GM21825 (cell line): ENCODE measurements at regions not wholly inside any gene's neighbourhood (a gene's known extent, or its start where the extent isn't known, plus 50 kb on each side); places are given as distances from the start of the nearest gene placed in this dataset.

ENCODE experiments used
- ATAC-seq: cut with Tn5 transposase; IDR thresholded peaks from one replicate; pipeline ENCODE4 v1.9.1; 2021; ENCODE audit warnings: mild to moderate bottlenecking, moderate library complexity; ENCODE audit not compliant: unreplicated experiment

DNA sequence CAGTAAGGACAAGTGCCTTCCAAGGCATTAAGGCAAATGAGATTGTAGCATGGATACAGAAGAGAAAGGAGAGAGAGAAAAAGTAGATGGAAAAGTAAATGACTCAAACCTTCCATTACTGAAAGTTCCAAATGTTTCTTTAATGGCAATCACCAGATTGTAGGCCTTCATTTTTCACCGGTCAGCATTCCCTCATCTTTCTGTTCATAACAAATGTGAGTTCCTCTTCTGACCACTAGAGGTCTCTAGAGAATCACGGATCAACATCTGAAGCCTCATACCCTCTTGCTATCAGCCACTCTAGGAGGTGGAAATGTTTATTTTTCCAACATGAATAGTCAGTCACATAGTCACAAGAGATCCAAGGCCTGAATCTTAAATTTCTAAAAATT lies 73.6 kb upstream of the RPS23 start:
- peak; percentile 77 for ATAC-seq

DNA sequence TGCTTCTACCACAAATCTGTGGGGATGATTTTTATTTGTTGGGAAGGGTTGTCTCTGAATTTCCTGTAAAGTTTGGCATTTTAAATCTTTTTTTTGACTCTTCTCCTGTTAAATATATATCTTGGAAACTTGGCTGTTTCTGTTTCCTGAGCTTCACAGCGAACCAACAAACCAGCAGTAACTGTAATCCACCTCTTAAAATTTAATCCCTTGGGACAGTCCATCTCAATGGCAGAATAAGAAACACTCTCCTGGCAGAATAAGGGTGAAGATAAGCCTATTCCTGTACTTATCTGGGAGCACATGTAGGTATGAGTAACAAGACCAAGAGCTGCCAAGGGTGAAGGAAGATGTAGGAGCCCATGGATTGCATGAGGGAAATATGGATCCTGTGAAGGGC lies 73.1 kb upstream of the RPS23 start:
- no peak for ATAC-seq

DNA sequence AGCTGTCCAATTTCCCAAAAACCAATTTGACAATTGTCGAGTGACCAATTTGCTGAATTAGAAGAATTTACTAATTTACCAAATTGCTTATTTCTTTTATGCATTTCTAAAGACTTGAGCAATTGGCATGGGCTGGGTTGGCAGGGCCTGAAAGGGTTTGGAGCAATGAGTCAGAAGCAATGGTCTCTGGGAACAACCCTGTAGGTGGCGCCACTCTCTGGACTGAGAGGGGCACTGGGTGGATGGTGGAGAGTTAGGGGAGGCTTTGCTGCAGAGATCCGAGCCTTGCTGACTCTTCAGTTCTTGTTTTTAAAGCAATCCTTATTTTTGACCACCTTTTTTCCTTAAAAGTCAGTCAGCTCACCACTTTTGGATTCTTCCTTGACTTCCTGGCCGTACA lies 71.5 kb upstream of the RPS23 start:
- no peak for ATAC-seq

DNA sequence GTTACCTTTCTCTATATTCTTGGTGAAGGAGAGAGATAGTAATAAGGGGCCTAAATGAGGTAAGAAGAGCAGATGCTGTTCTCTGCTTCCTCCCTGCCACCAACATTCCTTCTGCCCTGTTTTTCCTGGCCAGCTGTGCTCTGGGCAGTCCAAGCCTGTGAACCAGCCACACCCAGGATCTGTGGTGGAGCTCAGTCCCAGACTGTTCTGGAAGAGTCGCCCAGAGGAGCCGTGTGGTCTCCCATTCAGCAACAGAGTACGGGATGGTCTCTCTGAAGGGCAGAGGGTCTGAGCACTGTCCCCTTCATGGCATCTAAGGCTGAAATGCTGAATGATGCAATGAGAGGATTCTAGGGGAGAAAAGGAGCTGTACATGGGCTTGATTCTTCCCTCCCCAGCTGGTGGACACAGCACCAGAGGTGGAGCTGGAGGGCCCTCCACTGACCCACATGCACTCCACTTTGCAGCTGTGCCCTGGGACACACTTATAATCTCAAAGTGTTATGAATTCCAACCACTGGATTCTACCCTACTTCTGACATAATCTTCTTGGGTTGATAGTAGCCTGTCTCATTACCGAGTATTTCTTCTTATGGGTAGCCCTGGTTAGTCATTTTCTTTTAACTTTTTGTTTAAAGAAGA lies 70.8 kb upstream of the RPS23 start:
- no peak for ATAC-seq

DNA sequence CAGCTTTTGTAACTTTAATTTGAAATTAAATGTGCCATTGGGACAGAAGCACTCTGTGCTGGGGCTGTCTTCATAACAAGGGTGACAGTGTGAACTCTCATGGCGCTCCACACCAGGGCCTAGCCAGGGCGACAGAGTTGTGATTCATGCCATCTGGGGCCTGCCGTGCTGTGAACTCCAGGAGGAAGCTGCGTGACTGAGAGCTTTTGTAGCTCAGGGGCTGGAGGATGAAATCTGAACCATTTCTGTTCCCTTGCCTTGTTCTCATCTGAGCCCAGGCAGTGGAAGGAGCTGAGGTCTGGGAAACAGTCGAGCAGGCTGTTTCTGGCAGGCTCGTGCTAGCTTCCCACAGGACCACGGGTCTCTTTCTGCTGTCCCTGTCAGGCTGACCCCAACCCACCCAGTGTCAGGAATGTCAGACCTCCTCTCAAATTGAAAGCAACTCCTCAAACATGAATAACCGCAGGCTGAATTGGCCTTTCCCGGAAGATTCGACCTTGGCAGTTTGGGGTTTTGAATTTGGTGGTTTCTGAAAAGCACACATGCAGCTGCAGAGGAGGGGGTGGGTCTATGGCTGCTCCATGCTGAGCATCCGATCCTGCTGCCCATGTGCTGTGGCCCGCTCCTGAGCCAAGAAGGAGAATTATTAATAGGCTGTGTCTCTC lies 69.2 kb upstream of the RPS23 start:
- ATAC-seq, result no peak

DNA sequence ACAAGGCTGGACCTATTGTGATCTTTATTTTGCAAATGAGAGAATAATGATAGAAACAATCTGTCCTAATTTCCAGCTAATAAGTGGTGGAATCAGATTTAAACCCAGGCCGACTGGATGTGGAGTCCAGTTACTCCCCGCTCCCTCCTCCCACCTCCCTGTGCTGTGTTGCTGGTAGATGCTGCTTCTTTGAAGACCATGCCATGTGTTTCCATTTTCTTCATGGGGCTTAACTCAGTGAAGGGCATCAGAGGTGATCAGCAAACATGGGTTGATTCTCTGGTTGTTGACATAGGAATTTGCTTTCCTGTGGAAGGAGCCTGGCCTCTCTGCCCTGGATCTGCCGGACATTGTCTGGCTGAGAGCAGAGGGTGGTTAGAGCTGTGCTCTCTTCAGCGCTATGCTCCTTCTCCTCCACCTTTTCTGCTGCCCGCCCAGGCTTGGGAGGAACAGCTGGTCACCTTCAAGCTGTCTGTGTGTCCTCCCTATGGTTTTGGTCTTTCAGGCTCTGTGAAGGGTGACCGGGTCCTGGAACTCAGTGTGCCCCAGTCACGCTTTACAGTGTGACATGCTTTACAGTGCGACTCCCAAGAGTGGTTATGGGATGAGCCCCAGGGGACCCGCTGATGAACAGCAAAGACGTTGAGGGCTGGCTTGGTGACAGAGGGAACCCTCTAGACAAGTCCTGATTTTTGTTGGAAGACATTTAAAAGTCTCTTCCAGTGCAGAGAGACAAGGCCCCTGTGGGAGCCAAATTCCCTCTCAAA lies 68.4 kb upstream of the RPS23 start:
- ATAC-seq, result no peak

DNA sequence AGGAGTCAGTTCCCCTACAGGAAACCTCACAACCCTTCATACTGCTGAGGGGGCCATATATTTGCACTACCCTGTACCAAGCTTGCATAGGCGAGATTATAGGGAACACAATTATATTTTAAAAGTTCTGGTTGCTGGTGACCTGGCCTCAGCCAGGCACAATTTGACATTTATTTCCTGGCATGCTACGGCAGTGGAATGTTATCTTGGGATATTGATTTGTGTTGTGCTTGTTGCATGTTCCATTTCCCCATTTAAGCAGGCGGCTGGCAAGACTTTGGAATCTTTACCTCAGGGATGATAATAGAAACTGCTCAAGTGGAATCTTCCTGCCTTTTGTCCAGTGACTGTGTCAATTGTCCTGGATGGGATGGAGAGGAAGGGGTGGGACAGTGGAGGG lies 67.0 kb upstream of the RPS23 start:
- ATAC-seq, result no peak

DNA sequence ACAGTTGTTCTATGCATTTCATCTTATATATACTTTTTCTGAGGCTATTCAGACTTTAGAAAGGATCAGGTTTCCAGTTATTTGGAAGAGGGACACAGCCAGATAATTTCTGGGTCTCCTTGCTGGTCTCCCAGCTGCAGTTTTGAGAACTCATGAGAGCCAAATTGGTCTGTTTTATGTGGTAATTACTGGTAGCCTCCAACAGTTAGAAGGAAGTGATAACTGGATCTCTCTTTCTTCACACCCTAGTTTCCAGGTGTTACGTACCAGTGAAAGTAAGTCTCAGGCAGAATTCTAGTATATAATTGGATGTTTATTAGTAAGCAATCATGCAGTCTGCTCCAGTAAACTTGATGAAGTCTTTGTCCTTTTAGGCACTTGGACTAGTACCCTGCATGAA lies 63.2 kb upstream of the RPS23 start:
- ATAC-seq, result no peak

DNA sequence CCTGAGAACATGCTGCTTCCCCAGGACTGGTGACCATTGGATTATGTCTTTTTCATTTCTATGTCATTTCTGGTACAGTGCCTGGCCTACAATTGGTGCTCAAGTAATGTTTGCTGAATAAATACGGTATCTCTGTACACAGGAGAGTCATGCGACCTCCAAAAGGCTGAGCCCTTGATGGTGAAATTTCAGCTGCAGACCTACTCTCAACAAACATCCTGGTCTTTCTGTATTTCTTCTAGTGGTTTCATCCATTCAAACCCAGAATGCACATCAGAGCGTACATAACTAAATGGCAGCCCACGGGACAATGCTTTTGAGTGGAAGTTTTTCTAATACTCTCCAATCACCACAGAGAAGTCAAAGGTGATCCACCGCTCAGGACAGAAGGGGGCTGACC lies 62.6 kb upstream of the RPS23 start:
- ATAC-seq, result no peak

DNA sequence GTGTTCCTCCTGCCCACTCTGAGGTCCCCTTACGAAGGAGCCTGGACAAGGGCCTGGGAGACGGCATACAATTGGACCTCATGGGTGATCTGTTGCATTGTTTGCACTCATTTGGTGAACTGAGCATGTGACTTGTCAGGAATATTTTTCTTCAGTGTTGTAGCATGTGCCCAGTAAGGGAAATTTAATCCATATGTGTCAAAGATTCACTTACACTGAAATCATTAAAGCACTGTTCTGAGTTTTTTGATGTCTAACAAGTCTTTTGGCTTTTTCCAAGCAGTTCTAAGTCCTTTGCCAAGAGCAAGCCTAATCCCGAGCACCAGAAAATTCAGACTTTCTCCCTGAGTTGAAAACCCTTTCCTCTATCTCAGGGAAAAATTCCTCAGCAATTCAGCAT lies 61.6 kb upstream of the RPS23 start:
- no peak for ATAC-seq

DNA sequence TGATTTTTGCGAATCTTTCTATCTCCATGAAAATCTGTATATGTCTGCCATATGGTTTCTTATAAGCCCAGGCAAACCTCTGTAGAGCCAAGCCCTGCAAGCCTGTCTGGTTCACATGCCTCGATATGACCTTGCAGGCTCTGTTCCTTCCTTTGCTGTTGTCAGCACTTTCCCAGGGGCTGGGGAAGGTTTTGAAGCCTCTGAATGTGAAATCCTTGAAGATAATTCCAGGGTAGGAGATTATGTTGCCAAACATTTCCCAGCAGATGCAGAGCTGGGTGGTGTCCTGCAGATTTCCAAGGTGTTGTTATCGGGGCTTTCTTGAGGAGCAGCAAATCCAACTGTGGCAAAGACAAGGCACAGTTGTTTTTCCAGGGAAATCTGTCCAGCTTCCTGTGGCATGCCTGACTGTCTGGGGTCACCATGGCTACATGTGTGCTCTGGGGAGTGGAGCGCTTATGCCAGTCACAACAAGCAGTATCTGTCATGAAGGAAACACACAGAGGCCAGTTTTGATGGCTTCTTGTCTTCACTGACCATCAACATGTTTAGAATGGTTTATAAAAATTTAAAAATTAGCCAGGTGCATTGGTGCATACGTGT lies 60.7 kb upstream of the RPS23 start:
- no peak for ATAC-seq

DNA sequence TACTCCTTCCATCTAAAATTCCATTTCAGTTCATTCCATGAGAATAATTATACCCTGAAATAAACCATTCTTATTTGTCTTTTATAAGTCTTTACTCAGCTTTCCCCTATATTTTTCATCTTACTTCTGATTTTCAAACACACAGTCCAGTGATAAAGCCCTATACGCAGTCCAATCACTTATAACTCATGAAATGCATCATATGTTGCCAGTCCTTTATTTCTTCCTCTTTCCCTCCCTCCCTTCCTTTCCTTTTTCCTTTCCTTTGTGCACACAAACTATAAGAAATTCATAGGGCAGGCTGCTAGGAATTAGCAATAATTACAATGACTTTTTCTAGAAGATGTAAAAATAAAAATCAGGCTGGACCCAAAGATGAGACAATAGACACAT lies 58.8 kb upstream of the RPS23 start:
- no peak for ATAC-seq

DNA sequence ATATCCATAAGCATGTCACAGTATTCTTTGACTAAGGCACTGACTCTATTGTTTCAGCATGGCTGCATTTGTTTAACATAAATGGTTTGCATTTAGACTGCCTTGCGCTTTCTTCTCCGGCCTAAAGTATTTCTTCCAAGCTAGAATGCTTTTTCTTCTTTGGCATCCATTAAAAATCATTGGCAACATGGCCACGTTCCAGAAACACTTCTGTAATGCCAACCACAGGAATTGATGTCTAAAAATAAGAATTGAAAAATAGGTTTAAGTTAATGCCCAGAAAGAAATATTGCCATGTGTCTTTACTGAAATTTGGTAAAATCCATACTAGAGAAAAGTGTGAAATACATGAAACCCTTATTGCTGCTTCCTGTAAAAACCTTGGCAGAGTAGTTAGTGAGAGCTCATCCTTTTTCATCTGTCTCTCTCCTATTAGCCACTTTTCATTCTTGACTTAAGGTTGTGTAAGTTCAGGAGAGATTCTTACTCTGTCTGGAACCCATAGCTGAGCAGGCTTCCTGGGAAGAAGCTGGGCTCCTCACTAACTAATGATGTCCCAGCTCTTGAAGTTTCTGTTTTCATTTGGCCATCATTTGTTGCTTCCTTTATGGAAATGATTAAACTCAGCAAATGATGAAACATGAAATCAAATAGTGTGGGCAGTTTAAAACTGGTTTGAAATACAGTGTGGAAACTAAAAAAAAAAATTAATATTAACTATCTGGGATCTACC lies 58.2 kb upstream of the RPS23 start:
- no peak for ATAC-seq

DNA sequence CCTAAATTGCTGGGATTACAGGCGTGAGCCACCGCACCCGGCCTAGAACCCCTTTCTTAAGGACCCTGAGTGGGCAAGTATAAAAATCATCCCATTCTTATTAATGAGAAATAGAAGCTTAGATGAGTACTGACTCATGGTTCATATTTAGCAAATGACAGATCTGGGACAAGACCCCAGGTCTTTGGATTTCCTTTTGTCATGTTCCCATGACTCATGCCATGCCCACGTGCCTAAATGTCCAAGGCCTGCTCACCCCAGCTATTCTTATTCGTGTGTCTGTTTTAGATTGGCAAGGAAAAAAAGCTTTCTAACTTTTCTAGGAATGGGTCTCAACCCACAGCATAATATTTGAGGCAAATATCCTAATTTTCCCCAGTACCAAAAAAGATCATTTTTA lies 57.7 kb upstream of the RPS23 start:
- no peak for ATAC-seq

DNA sequence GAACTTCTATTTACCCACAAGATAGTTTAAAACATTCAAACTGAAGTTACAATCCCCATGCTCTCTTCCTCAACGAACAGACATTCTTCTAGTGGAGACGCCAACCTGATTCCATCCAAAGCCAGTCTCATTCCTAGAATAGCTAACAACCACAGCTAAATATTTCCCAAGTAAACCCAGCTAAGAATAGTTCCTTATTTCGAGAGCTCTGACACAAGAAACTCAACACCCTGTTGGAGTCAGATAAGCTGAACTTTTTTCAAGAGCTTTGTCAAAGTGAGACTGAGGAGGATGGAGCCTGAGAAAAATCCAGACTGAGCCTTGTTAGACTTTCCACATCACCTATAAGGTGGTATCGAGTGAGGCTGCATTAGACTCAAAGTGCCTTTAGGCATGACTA lies 56.7 kb upstream of the RPS23 start:
- ATAC-seq, result no peak

DNA sequence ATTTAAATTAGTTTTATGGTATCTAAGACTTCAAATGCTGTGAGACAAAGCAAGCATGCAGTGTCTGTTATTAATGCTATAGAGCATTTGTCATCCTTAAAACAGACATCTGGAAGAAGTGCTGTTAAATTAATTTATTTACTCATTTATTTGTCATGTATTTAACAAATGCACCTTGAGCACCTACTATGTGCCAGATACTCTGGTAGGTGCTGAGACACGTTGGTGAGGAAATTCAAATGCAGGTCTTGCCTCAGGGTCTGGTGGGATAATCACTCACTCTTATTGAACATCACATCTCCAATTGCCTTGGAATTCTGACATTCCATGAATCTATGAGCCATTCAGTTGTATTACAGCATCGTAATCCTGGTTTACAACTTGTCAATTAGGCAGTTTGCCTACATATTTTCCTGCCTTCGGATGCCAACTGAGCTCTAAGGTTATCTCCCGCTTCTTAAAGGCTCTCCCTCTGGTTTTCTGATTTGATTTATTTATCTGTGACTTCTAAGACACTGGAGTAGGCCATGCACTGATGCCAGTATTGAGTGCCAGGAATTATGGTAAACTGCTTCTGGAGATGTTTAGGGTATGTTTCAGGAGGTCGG lies 56.0 kb upstream of the RPS23 start:
- no peak for ATAC-seq

DNA sequence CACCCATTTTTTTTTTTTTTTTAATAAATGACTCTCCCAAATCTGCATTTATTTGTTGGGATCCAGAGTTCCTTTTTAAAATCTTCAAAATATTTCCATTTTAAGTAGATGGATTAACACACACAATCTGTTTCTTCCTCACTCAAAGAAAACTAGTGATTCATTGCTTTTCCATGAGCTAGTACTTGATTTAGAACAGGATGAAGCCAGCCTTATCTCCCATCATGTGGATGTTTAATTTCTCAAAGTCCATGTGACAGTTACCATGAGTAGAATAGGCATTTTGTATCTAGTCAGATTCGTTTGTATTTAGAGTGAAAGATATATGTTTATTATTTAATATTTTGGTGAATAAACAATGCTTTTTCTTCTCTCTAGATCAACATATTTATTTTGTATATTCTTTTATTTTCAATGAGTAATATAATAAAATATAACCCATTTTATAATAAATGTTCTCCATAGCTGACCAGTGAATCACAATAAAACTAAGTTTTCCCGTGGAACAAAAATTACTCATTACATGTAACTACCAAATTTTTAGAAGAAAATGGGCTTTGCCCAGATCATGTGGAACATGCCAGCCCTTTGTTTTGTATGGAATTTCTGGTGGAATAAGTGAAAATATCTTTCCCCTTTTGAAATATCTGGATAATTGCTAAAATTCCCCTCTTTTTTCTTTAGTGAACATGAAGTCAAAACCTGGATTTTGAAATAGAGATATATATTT lies 54.9 kb upstream of the RPS23 start:
- ATAC-seq, result no peak

DNA sequence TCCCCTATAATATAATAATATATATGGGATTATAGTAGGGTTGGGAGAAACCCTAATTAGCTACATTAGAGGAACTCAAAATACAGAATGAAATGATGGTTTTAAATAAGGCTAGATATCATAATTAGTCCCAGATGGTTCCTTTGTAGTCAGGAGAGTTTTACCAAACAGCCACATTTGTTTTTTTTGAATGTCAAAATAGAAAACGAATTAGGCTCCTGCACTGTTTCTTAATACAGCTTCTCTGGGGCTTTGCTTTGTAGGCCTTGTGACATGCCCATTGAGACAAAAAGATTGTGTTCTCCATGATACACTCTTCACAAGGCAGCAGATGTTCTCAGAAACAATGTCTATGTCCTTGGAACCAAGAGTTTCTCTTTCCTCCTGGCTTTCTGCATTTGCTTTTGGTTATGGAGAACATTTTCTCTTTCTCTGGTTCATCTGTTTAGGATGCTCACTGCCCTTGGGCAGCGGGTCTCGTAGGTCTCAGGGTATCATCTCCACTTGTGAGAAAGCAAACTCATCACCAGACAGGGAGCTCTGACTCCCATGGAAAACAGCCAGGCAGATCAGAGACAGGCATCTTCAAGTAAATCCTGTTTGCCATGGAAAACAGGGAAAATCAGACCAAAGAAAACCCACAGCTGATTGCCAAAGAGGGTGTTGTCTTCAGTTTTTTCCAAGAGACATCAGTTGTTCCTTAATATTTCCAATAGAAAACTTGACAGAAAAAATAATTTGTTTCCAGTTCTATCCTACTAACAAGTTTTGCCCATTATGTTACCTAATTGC lies 54.1 kb upstream of the RPS23 start:
- ATAC-seq, result no peak

DNA sequence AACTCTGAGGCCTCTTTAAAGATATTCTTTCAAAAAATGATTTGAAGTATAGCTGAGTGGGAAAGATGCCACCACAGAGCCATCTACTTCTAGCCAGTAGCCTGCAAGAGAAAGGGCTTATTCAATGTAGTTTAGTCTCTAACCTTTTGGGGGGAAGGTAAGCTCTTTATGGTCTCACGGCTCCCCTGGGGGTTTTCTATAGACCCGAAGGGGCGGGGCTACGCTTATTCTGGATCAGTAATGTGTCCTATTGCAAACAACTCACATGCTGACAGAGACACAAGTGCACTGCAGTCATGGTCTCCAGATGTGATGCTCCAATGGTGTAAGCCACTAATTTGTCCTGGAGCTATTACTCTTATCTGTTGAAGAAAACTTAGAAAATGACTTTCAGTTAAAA lies 53.4 kb upstream of the RPS23 start:
- ATAC-seq, result no peak
